PC-3 (cell line): ENCODE measurements at regions not wholly inside any gene's neighbourhood (a gene's known extent, or its start where the extent isn't known, plus 50 kb on each side); places are given as distances from the start of the nearest gene placed in this dataset.

Source experiments
- ATAC-seq: fragments of 200-7000 bp; cut with Tn5 transposase; 2 replicates; pipeline ENCODE4 v1.9.1; 2020; ENCODE audit warnings: mild to moderate bottlenecking, moderate library complexity
- BruUV-seq: library from RNA; stranded (reverse); fragments of 400-500 nt; replicated peaks from 2 replicates; lab custom pipeline; 2021; lab: Mats Ljungman, UMichigan
- CTCF ChIA-PET: fragments of 300-600 bp; sonication (Branson Sonifier 250); formaldehyde crosslinking; loops from one replicate; lab custom pipeline; 2022; ENCODE audit warnings: antibody characterized with exemption; lab: Charles Lee
- POLR2A ChIA-PET: fragments of 300-600 bp; sonication (Branson Sonifier 250); formaldehyde crosslinking; loops from one replicate; lab custom pipeline; 2022; ENCODE audit warnings: antibody characterized with exemption; ENCODE audit not compliant: unreplicated experiment; lab: Charles Lee
- DNase-seq: peaks from one replicate; pipeline ENCODE4 v3.0.0-alpha.2; 2015
- H2AFZ ChIP-seq: fragments of 300-600 bp; sonication (generic); 2 replicates; pipeline ENCODE4 v1.6.0; 2016; ENCODE audit warnings: antibody characterized with exemption, low read length
- H3F3A ChIP-seq: fragments of 300-600 bp; sonication (generic); one replicate; pipeline ENCODE4 v1.6.0; 2017; ENCODE audit warnings: antibody characterized with exemption, low read length, control low read depth, mild to moderate bottlenecking; ENCODE audit not compliant: unreplicated experiment
- H3K27ac ChIP-seq: fragments of 300-600 bp; sonication (generic); 2 replicates; pipeline ENCODE4 v1.5.1; 2016; ENCODE audit warnings: mild to moderate bottlenecking, low read length
- H3K27me3 ChIP-seq: fragments of 300-600 bp; sonication (generic); 2 replicates; pipeline ENCODE4 v1.6.1; 2016; ENCODE audit warnings: low read length, mixed read lengths
- H3K36me3 ChIP-seq: fragments of 300-600 bp; sonication (generic); 2 replicates; pipeline ENCODE4 v1.6.1; 2016; ENCODE audit warnings: low read depth, mixed run types, low read length, mixed read lengths
- H3K4me1 ChIP-seq: fragments of 300-600 bp; sonication (generic); 2 replicates; pipeline ENCODE4 v1.5.1; 2016; ENCODE audit warnings: low read length; ENCODE audit not compliant: insufficient read depth
- H3K4me2 ChIP-seq: fragments of 300-600 bp; sonication (generic); 2 replicates; pipeline ENCODE4 v1.6.0; 2016; ENCODE audit warnings: low read length
- H3K4me3 ChIP-seq: fragments of 300-600 bp; sonication (generic); 2 replicates; pipeline ENCODE4 v1.5.1; 2016; ENCODE audit warnings: mild to moderate bottlenecking, low read length, mixed read lengths
- H3K79me2 ChIP-seq: fragments of 300-600 bp; sonication (generic); 2 replicates; pipeline ENCODE4 v1.6.1; 2017; ENCODE audit warnings: low read length, mixed read lengths
- H3K9ac ChIP-seq: fragments of 300-600 bp; sonication (generic); 2 replicates; pipeline ENCODE4 v1.6.0; 2016; ENCODE audit warnings: mild to moderate bottlenecking, low read length
- H3K9me2 ChIP-seq: fragments of 300-600 bp; sonication (generic); replicated peaks from 2 replicates; pipeline ENCODE4 v1.6.1; 2016; ENCODE audit warnings: mixed run types, low read length, mixed read lengths
- H3K9me3 ChIP-seq: fragments of 300-600 bp; sonication (generic); 2 replicates; pipeline ENCODE4 v1.6.1; 2016; ENCODE audit warnings: low read length, mixed read lengths
- H4K20me1 ChIP-seq: fragments of 300-600 bp; sonication (generic); 2 replicates; pipeline ENCODE4 v1.6.1; 2016; ENCODE audit warnings: low read length, mixed read lengths
- EZH2 ChIP-seq: fragments of 300-600 bp; sonication (generic); IDR thresholded peaks from one replicate; pipeline ENCODE4 v1.6.1; 2017; ENCODE audit warnings: antibody characterized with exemption, mild to moderate bottlenecking, low read length; ENCODE audit not compliant: unreplicated experiment
- EZH2phosphoT487 ChIP-seq: fragments of 300-600 bp; sonication (generic); IDR thresholded peaks from 2 replicates; pipeline ENCODE4 v1.6.1; 2018; ENCODE audit warnings: mild to moderate bottlenecking, antibody characterized with exemption, low read length, borderline replicate concordance
- intact Hi-C: fragments of 100-400 bp; cut with micrococcal nuclease; formaldehyde crosslinking; loops from 2 replicates; pipeline ENCODE4 v1.9.0; 2023
- TF ChIP-seq, protein P1 (sequence below): fragments of 300-600 bp; sonication (generic); conservative IDR thresholded peaks from 2 replicates; pipeline ENCODE4 v1.5.1; 2017; ENCODE audit warnings: antibody characterized with exemption, low read depth, mild to moderate bottlenecking, low read length

DNA sequence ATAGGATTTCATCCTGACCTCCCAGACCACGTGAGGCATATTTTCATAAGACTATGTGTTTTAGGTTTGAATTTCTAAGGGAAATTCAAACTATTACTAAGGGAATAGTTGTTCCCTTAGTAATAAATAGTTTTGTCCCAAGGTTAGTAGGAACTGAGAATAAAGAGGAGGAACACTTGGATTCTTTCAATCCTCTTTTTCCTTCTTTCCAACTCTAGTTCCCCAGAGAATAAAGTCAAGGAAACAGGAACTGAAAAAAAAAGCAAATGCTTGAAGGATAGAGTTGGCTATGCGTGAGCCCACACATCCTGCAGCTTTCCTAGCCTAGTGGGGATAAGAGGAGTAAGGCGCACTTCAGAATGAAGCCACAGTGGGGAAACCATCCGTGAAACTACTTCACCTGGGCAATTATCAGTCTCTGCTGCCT is 312.1 kb upstream of the TGFBR2 start:
- no peaks in the 10 kb centered on the region for H3K9me3 ChIP-seq
- H3K9ac ChIP-seq, result no peak overlapping the region
- no peaks in the 10 kb centered on the region for H3K27me3 ChIP-seq
- H3K4me3 ChIP-seq, result no peak overlapping the region
- no TSS peak for BruUV-seq
- peaks cover 27% of the 10 kb centered on the region for H3K4me1 ChIP-seq
- no peaks in the 10 kb centered on the region for H3F3A ChIP-seq
- POLR2A ChIA-PET, result no interaction called here
- TF ChIP-seq, protein P1, sequence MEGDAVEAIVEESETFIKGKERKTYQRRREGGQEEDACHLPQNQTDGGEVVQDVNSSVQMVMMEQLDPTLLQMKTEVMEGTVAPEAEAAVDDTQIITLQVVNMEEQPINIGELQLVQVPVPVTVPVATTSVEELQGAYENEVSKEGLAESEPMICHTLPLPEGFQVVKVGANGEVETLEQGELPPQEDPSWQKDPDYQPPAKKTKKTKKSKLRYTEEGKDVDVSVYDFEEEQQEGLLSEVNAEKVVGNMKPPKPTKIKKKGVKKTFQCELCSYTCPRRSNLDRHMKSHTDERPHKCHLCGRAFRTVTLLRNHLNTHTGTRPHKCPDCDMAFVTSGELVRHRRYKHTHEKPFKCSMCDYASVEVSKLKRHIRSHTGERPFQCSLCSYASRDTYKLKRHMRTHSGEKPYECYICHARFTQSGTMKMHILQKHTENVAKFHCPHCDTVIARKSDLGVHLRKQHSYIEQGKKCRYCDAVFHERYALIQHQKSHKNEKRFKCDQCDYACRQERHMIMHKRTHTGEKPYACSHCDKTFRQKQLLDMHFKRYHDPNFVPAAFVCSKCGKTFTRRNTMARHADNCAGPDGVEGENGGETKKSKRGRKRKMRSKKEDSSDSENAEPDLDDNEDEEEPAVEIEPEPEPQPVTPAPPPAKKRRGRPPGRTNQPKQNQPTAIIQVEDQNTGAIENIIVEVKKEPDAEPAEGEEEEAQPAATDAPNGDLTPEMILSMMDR, result no peak
- no peak for TF ChIP-seq EZH2
- no peak for TF ChIP-seq EZH2phosphoT487
- no peak overlapping the region for H2AFZ ChIP-seq
- no peaks in the 10 kb centered on the region for H3K9me2 ChIP-seq
- intact Hi-C loops, result no loop called here
- H3K4me2 ChIP-seq, result no peak overlapping the region
- no peaks in the 10 kb centered on the region for H3K79me2 ChIP-seq
- no peaks in the 10 kb centered on the region for H4K20me1 ChIP-seq
- H3K27ac ChIP-seq, result no peak overlapping the region
- DNase-seq, result no peak
- H3K36me3 ChIP-seq, result no peaks in the 10 kb centered on the region
- CTCF ChIA-PET, result no interaction called here
- ATAC-seq, result no peak

DNA sequence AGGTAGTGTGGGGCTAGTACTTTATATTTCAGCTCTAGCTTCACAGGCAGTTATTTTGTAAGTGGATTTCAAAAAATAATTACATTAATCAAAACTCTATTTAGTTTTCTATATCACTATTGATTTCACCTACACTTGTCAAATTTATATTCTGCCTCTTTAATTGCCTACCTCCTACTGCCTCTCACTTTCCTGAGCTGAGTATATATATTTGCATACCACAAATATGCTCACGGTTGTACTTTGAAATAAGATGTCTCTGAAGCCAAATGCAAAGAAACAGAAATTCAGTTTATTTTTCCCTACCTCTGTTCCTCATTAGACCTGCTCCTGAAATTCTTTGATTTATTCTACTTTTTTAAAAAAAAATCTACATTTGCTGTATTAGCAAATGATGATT is 309.3 kb upstream of the TGFBR2 start:
- CTCF ChIA-PET, result no interaction called here
- POLR2A ChIA-PET, result no interaction called here
- H3F3A ChIP-seq, result no peaks in the 10 kb centered on the region
- no peak for DNase-seq
- no peaks in the 10 kb centered on the region for H3K36me3 ChIP-seq
- H3K4me1 ChIP-seq, result peaks cover 10% of the 10 kb centered on the region
- H3K4me2 ChIP-seq, result no peak overlapping the region
- TF ChIP-seq, protein P1, result no peak
- TF ChIP-seq EZH2phosphoT487 (no peak), EZH2 (no peak)
- H3K79me2 ChIP-seq, result no peaks in the 10 kb centered on the region
- no peak overlapping the region for H2AFZ ChIP-seq
- H4K20me1 ChIP-seq, result no peaks in the 10 kb centered on the region
- no peak overlapping the region for H3K27ac ChIP-seq
- no peak overlapping the region for H3K4me3 ChIP-seq
- H3K27me3 ChIP-seq, result no peaks in the 10 kb centered on the region
- BruUV-seq, result no TSS peak
- intact Hi-C loops, result no loop called here
- H3K9ac ChIP-seq, result no peak overlapping the region
- no peaks in the 10 kb centered on the region for H3K9me2 ChIP-seq
- no peak for ATAC-seq
- no peaks in the 10 kb centered on the region for H3K9me3 ChIP-seq

DNA sequence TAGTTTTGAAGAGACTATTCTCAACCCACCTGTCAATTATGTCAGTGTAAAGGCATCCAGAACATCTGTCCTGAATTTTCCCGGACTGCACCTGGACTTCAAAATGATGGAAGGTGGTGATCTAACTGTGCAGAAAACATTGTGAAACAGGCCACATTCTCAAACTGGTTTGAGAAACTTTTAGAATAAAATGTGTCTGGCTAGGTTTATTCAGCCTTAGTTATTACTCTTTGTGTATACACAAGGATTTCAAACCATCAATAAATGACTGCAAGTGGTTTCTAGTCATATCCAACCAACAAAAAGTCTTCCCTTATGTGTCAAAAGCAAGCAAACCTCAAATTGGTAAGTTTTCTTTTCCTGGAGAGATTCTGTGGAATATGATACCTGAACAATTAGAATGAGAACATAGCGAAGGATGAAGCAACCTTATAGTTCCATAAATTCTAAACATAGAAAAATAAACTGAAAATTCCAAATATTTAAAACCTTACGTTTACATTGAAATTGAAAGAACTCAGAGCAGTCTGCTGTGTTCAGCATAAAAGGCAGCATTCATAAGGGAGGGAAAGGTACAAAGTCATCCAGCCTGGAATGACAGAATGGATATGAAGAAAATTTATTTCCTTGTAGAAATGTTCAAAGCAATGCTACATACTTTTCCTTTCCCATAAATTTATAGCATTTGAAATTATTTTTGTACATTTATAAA is 306.6 kb upstream of the TGFBR2 start:
- CTCF ChIA-PET, result no interaction called here
- ATAC-seq, result no peak

More for the DNA sequence above, 306.6 kb upstream of the TGFBR2 start:
- no peak overlapping the region for H3K9ac ChIP-seq
- no peak for DNase-seq
- no peaks in the 10 kb centered on the region for H3K4me1 ChIP-seq
- peaks cover 7% of the 10 kb centered on the region; the same call in 1 of the 2 replicates for H3K9me3 ChIP-seq
- H3K9me2 ChIP-seq, result no peaks in the 10 kb centered on the region
- no peaks in the 10 kb centered on the region for H3F3A ChIP-seq
- BruUV-seq, result no TSS peak
- H3K36me3 ChIP-seq, result no peaks in the 10 kb centered on the region
- H3K27me3 ChIP-seq, result no peaks in the 10 kb centered on the region
- intact Hi-C loops, result no loop called here
- POLR2A ChIA-PET, result no interaction called here
- H3K4me2 ChIP-seq, result no peak overlapping the region
- H4K20me1 ChIP-seq, result no peaks in the 10 kb centered on the region
- H3K79me2 ChIP-seq, result no peaks in the 10 kb centered on the region
- no peak overlapping the region for H3K27ac ChIP-seq
- no peak overlapping the region for H3K4me3 ChIP-seq
- no peak overlapping the region for H2AFZ ChIP-seq
- TF ChIP-seq, protein P1, result no peak
- no peak for TF ChIP-seq EZH2
- TF ChIP-seq EZH2phosphoT487, result no peak
